WTC11 (cell line): ENCODE measurements at regions not wholly inside any gene's neighbourhood (a gene's known extent, or its start where the extent isn't known, plus 50 kb on each side); places are given as distances from the start of the nearest gene placed in this dataset.

ENCODE experiments used
- ATAC-seq: fragments of 200-7000 bp; cut with Tn5 transposase; 2 replicates; pipeline ENCODE4 v1.10.0; 2021; ENCODE audit warnings: mild to moderate bottlenecking, moderate library complexity
- CTCF ChIA-PET: fragments of 300-600 bp; sonication (Branson Sonifier 250); formaldehyde crosslinking; loops from one replicate; lab custom pipeline; 2021; ENCODE audit warnings: antibody characterized with exemption; lab: Charles Lee
- POLR2A ChIA-PET: fragments of 350-600 bp; sonication (Branson Sonifier 250); formaldehyde crosslinking; loops from one replicate; lab custom pipeline; 2021; ENCODE audit warnings: antibody characterized with exemption; lab: Charles Lee
- DNase-seq: peaks from one replicate; pipeline ENCODE4 v3.0.0; 2021; ENCODE audit warnings: low spot score
- H3K27ac Mint-ChIP-seq: 2 replicates; pipeline ENCODE4 v1.8.0; 2021; ENCODE audit warnings: mixed read lengths
- H3K27me3 Mint-ChIP-seq: 2 replicates; pipeline ENCODE4 v1.8.0; 2021; ENCODE audit warnings: low read depth, mild to moderate bottlenecking, moderate library complexity, mixed read lengths
- H3K36me3 Mint-ChIP-seq: 2 replicates; pipeline ENCODE4 v1.8.0; 2021; ENCODE audit warnings: mixed read lengths
- H3K4me1 Mint-ChIP-seq: 2 replicates; pipeline ENCODE4 v1.8.0; 2022; ENCODE audit warnings: mixed read lengths
- H3K4me3 Mint-ChIP-seq: 2 replicates; pipeline ENCODE4 v1.8.0; 2021; ENCODE audit warnings: mild to moderate bottlenecking, moderate library complexity, mixed read lengths
- H3K9me3 Mint-ChIP-seq: 2 replicates; pipeline ENCODE4 v1.8.0; 2021; ENCODE audit warnings: mixed read lengths
- ATF1 ChIP-seq: sonication (generic); formaldehyde crosslinking; IDR thresholded peaks from 2 replicates; pipeline ENCODE4 v1.8.1; 2023; ENCODE audit warnings: mild to moderate bottlenecking, moderate library complexity, missing genetic modification reagents
- CREB1 ChIP-seq: sonication (generic); formaldehyde crosslinking; IDR thresholded peaks from 2 replicates; pipeline ENCODE4 v1.8.0; 2023; ENCODE audit warnings: mild to moderate bottlenecking, missing genetic modification reagents
- E2F1 ChIP-seq: sonication (generic); formaldehyde crosslinking; IDR thresholded peaks from 2 replicates; pipeline ENCODE4 v1.8.0; 2022; ENCODE audit warnings: mild to moderate bottlenecking, missing genetic modification reagents
- GRHL2 ChIP-seq: fragments of 250-450 bp; sonication (Bioruptor Pico); IDR thresholded peaks from 2 replicates; pipeline ENCODE4 v1.8.0; 2022; ENCODE audit warnings: mild to moderate bottlenecking, moderate library complexity; ENCODE audit not compliant: insufficient replicate concordance, severe bottlenecking
- GTF2I ChIP-seq: fragments of 250-450 bp; sonication (Bioruptor Pico); conservative IDR thresholded peaks from 2 replicates; pipeline ENCODE4 v1.4.0; 2021; ENCODE audit warnings: mild to moderate bottlenecking
- IRF1 ChIP-seq: sonication (generic); formaldehyde crosslinking; IDR thresholded peaks from 2 replicates; pipeline ENCODE4 v1.8.0; 2023; ENCODE audit warnings: missing genetic modification reagents
- MXD4 ChIP-seq: fragments of 250-450 bp; sonication (Bioruptor Pico); IDR thresholded peaks from 2 replicates; pipeline ENCODE4 v1.8.0; 2021; ENCODE audit warnings: mild to moderate bottlenecking, moderate library complexity, borderline replicate concordance
- NR3C1 ChIP-seq: sonication (generic); formaldehyde crosslinking; conservative IDR thresholded peaks from 2 replicates; pipeline ENCODE4 v1.8.1; 2023; ENCODE audit warnings: low read depth, mild to moderate bottlenecking, missing genetic modification reagents
- PREB ChIP-seq: sonication (generic); formaldehyde crosslinking; IDR thresholded peaks from 2 replicates; pipeline ENCODE4 v1.8.1; 2022; ENCODE audit warnings: mild to moderate bottlenecking, missing genetic modification reagents, moderate library complexity, borderline replicate concordance
- RORB ChIP-seq: fragments of 250-450 bp; sonication (Bioruptor Pico); IDR thresholded peaks from 2 replicates; pipeline ENCODE4 v1.9.0; 2021; ENCODE audit warnings: mild to moderate bottlenecking
- SP1 ChIP-seq: sonication (generic); formaldehyde crosslinking; conservative IDR thresholded peaks from 2 replicates; pipeline ENCODE4 v1.8.1; 2022; ENCODE audit warnings: missing genetic modification reagents
- STAT6 ChIP-seq: sonication (generic); formaldehyde crosslinking; conservative IDR thresholded peaks from 2 replicates; pipeline ENCODE4 v1.8.1; 2023; ENCODE audit warnings: mild to moderate bottlenecking, low read depth, missing genetic modification reagents, moderate library complexity
- TEAD1 ChIP-seq: sonication (generic); formaldehyde crosslinking; IDR thresholded peaks from 2 replicates; pipeline ENCODE4 v1.8.0; 2022; ENCODE audit warnings: mild to moderate bottlenecking, missing genetic modification reagents
- ZNF232 ChIP-seq: sonication (generic); formaldehyde crosslinking; IDR thresholded peaks from 2 replicates; pipeline ENCODE4 v1.8.0; 2022; ENCODE audit warnings: mild to moderate bottlenecking, missing genetic modification reagents
- ZNF396 ChIP-seq: fragments of 250-450 bp; sonication (Bioruptor Pico); IDR thresholded peaks from 2 replicates; pipeline ENCODE4 v1.8.0; 2021; ENCODE audit warnings: mild to moderate bottlenecking, moderate library complexity, borderline replicate concordance
- TF ChIP-seq, protein P1 (sequence below): fragments of 250-450 bp; sonication (Bioruptor Pico); IDR thresholded peaks from 2 replicates; pipeline ENCODE4 v1.8.0; 2021; ENCODE audit warnings: mild to moderate bottlenecking
- TF ChIP-seq, protein P2 (sequence below): sonication (generic); formaldehyde crosslinking; IDR thresholded peaks from 2 replicates; pipeline ENCODE4 v1.8.1; 2023; ENCODE audit warnings: mild to moderate bottlenecking, missing genetic modification reagents, moderate library complexity
- TF ChIP-seq, protein P3 (sequence below): sonication (generic); formaldehyde crosslinking; IDR thresholded peaks from 2 replicates; pipeline ENCODE4 v1.8.1; 2022; ENCODE audit warnings: missing genetic modification reagents, borderline replicate concordance
- TF ChIP-seq, protein P4 (sequence below): sonication (generic); formaldehyde crosslinking; IDR thresholded peaks from 2 replicates; pipeline ENCODE4 v1.8.1; 2023; ENCODE audit warnings: mild to moderate bottlenecking, missing genetic modification reagents, borderline replicate concordance

DNA sequence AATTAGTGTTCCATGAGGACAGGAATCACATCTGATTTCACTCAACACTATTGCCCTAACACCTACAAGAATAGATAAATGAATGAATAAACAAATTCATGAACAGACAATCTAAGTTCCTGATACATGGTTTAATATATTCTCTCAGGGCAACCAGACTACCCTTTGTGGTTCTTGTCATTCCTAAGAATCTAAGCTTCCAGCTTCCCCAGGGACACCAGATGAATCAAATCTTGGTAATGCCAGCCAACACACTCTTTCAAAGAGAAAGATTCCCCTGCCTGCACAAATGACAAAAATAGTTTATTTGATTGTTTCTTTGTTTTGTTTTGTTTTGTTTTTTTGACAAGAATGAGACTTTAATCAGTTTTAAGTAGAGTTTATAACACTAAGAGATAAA is 237.5 kb upstream of the CHAC2 start:
- ChIA-PET CTCF (no interaction called here), POLR2A (no interaction called here)

More for the DNA sequence above, 237.5 kb upstream of the CHAC2 start:
- Mint-ChIP-seq H3K27me3 (no peaks in the 10 kb centered on the region), H3K4me3 (no peak overlapping the region), H3K27ac (no peak overlapping the region), H3K4me1 (no peaks in the 10 kb centered on the region), H3K9me3 (peaks cover 16% of the 10 kb centered on the region), H3K36me3 (peaks cover 11% of the 10 kb centered on the region)
- DNase-seq = no peak
- TF ChIP-seq SP1 (CRISPR knock-in tag) (no peak), TEAD1 (no peak), PREB (CRISPR knock-in tag) (no peak), ATF1 (CRISPR knock-in tag) (no peak), RORB (CRISPR knock-in tag) (no peak), CREB1 (CRISPR knock-in tag) (no peak), MXD4 (CRISPR knock-in tag) (no peak), STAT6 (CRISPR knock-in tag) (no peak), GRHL2 (CRISPR knock-in tag) (no peak), ZNF396 (CRISPR knock-in tag) (no peak), GTF2I (no peak), E2F1 (CRISPR knock-in tag) (no peak), ZNF232 (no peak), IRF1 (CRISPR knock-in tag) (no peak), NR3C1 (CRISPR knock-in tag) (no peak)
- TF ChIP-seq, protein P1, sequence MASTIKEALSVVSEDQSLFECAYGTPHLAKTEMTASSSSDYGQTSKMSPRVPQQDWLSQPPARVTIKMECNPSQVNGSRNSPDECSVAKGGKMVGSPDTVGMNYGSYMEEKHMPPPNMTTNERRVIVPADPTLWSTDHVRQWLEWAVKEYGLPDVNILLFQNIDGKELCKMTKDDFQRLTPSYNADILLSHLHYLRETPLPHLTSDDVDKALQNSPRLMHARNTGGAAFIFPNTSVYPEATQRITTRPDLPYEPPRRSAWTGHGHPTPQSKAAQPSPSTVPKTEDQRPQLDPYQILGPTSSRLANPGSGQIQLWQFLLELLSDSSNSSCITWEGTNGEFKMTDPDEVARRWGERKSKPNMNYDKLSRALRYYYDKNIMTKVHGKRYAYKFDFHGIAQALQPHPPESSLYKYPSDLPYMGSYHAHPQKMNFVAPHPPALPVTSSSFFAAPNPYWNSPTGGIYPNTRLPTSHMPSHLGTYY (CRISPR knock-in tag) = no peak
- TF ChIP-seq, protein P2, sequence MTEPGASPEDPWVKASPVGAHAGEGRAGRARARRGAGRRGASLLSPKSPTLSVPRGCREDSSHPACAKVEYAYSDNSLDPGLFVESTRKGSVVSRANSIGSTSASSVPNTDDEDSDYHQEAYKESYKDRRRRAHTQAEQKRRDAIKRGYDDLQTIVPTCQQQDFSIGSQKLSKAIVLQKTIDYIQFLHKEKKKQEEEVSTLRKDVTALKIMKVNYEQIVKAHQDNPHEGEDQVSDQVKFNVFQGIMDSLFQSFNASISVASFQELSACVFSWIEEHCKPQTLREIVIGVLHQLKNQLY (CRISPR knock-in tag) = no peak
- TF ChIP-seq, protein P3, sequence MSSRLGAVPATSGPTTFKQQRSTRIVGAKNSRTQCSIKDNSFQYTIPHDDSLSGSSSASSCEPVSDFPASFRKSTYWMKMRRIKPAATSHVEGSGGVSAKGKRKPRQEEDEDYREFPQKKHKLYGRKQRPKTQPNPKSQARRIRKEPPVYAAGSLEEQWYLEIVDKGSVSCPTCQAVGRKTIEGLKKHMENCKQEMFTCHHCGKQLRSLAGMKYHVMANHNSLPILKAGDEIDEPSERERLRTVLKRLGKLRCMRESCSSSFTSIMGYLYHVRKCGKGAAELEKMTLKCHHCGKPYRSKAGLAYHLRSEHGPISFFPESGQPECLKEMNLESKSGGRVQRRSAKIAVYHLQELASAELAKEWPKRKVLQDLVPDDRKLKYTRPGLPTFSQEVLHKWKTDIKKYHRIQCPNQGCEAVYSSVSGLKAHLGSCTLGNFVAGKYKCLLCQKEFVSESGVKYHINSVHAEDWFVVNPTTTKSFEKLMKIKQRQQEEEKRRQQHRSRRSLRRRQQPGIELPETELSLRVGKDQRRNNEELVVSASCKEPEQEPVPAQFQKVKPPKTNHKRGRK (CRISPR knock-in tag) = no peak
- TF ChIP-seq, protein P4, sequence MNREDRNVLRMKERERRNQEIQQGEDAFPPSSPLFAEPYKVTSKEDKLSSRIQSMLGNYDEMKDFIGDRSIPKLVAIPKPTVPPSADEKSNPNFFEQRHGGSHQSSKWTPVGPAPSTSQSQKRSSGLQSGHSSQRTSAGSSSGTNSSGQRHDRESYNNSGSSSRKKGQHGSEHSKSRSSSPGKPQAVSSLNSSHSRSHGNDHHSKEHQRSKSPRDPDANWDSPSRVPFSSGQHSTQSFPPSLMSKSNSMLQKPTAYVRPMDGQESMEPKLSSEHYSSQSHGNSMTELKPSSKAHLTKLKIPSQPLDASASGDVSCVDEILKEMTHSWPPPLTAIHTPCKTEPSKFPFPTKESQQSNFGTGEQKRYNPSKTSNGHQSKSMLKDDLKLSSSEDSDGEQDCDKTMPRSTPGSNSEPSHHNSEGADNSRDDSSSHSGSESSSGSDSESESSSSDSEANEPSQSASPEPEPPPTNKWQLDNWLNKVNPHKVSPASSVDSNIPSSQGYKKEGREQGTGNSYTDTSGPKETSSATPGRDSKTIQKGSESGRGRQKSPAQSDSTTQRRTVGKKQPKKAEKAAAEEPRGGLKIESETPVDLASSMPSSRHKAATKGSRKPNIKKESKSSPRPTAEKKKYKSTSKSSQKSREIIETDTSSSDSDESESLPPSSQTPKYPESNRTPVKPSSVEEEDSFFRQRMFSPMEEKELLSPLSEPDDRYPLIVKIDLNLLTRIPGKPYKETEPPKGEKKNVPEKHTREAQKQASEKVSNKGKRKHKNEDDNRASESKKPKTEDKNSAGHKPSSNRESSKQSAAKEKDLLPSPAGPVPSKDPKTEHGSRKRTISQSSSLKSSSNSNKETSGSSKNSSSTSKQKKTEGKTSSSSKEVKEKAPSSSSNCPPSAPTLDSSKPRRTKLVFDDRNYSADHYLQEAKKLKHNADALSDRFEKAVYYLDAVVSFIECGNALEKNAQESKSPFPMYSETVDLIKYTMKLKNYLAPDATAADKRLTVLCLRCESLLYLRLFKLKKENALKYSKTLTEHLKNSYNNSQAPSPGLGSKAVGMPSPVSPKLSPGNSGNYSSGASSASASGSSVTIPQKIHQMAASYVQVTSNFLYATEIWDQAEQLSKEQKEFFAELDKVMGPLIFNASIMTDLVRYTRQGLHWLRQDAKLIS = no peak
- no peak for ATAC-seq
